Mesendoderm (in vitro differentiated cells): ENCODE measurements at regions not wholly inside any gene's neighbourhood (a gene's known extent, or its start where the extent isn't known, plus 50 kb on each side); places are given as distances from the start of the nearest gene placed in this dataset.

Experiments used
- DNase-seq: peaks from one replicate; pipeline ENCODE4 v3.0.0; 2013
- H2AK5ac ChIP-seq: 2 replicates; pipeline ENCODE4 v1.6.1; 2013; ENCODE audit warnings: low read length, inconsistent platforms
- H2BK120ac ChIP-seq: 2 replicates; pipeline ENCODE4 v1.6.1; 2013; ENCODE audit warnings: low read depth, mild to moderate bottlenecking, low read length, moderate library complexity, mixed read lengths
- H2BK15ac ChIP-seq: replicated peaks from 2 replicates; pipeline ENCODE4 v1.6.1; 2013; ENCODE audit warnings: low read depth, mild to moderate bottlenecking, moderate library complexity
- H2BK5ac ChIP-seq: 2 replicates; pipeline ENCODE4 v1.6.1; 2013; ENCODE audit warnings: low read length, inconsistent platforms
- H3K18ac ChIP-seq: 2 replicates; pipeline ENCODE4 v1.6.1; 2013; ENCODE audit warnings: mild to moderate bottlenecking, low read length, mixed read lengths
- H3K23ac ChIP-seq: one replicate; pipeline ENCODE4 v1.6.1; 2013; ENCODE audit warnings: low read length
- H3K27ac ChIP-seq: 2 replicates; pipeline ENCODE4 v1.5.1; 2013; ENCODE audit warnings: low read depth, mild to moderate bottlenecking, inconsistent platforms, low read length, moderate library complexity
- H3K27me3 ChIP-seq: 2 replicates; pipeline ENCODE4 v1.6.1; 2013; ENCODE audit warnings: low read length, control low read depth, mild to moderate bottlenecking, inconsistent platforms; ENCODE audit not compliant: insufficient read depth, poor library complexity
- H3K36me3 ChIP-seq: 2 replicates; pipeline ENCODE4 v1.6.1; 2013; ENCODE audit warnings: low read length, inconsistent platforms; ENCODE audit not compliant: control insufficient read depth, insufficient read depth
- H3K4ac ChIP-seq: one replicate; pipeline ENCODE4 v1.6.1; 2013; ENCODE audit warnings: low read depth, mild to moderate bottlenecking, low read length, moderate library complexity
- H3K4me1 ChIP-seq: 2 replicates; pipeline ENCODE4 v1.6.1; 2013; ENCODE audit warnings: low read depth, low read length, inconsistent platforms; ENCODE audit not compliant: control insufficient read depth
- H3K4me2 ChIP-seq: 2 replicates; pipeline ENCODE4 v1.6.1; 2013; ENCODE audit warnings: low read length
- H3K4me3 ChIP-seq: 2 replicates; pipeline ENCODE4 v1.5.1; 2013; ENCODE audit warnings: mild to moderate bottlenecking, low read length
- H3K56ac ChIP-seq: one replicate; pipeline ENCODE4 v1.6.1; 2013; ENCODE audit warnings: low read length
- H3K79me1 ChIP-seq: 2 replicates; pipeline ENCODE4 v1.6.1; 2013; ENCODE audit warnings: low read length, inconsistent platforms
- H3K79me2 ChIP-seq: 2 replicates; pipeline ENCODE4 v1.6.1; 2013; ENCODE audit warnings: mild to moderate bottlenecking, low read length; ENCODE audit not compliant: control insufficient read depth, insufficient read depth
- H3K9ac ChIP-seq: 2 replicates; pipeline ENCODE4 v1.6.1; 2013; ENCODE audit warnings: low read length, inconsistent platforms
- H4K5ac ChIP-seq: one replicate; pipeline ENCODE4 v1.6.1; 2013; ENCODE audit warnings: low read length
- H4K8ac ChIP-seq: one replicate; pipeline ENCODE4 v1.6.1; 2013; ENCODE audit warnings: low read depth, mild to moderate bottlenecking, control low read depth, low read length, moderate library complexity
- WGBS: extraction: QIAGEN DNeasy Blood & Tissue Kit; methylation state at CpG from one replicate; pipeline ENCODE4 v1.1.7; 2013; ENCODE audit warnings: low lambda C conversion rate, missing lambda C conversion rate; ENCODE audit not compliant: insufficient coverage; ENCODE audit errors: extremely low coverage; 5-methylcytosine and 5-hydroxymethylcytosine counted together

GRCh38 chr14:104392001-104392395 is 187.6 kb upstream of the C14orf180 start:
- no peak overlapping the region for H4K5ac ChIP-seq
- no peaks in the 10 kb centered on the region for H3K79me1 ChIP-seq
- no peaks in the 10 kb centered on the region for H3K4me1 ChIP-seq
- no CpG with 5 or more reads among the region's 6 CpGs for WGBS
- no peak overlapping the region for H3K23ac ChIP-seq
- H2BK5ac ChIP-seq = no peak overlapping the region
- H3K56ac ChIP-seq = no peak overlapping the region
- no peak overlapping the region for H2AK5ac ChIP-seq
- no peaks in the 10 kb centered on the region for H3K27me3 ChIP-seq
- no peak overlapping the region for H3K18ac ChIP-seq
- no peaks in the 10 kb centered on the region for H3K79me2 ChIP-seq
- DNase-seq = no peak
- no peak overlapping the region for H2BK120ac ChIP-seq
- no peak overlapping the region for H3K4ac ChIP-seq
- no peak overlapping the region for H3K4me3 ChIP-seq
- no peak overlapping the region for H4K8ac ChIP-seq
- no peaks in the 10 kb centered on the region for H3K36me3 ChIP-seq
- H3K4me2 ChIP-seq = no peak overlapping the region
- no peak overlapping the region for H3K9ac ChIP-seq
- H2BK15ac ChIP-seq = no peak overlapping the region
- no peak overlapping the region for H3K27ac ChIP-seq

DNA sequence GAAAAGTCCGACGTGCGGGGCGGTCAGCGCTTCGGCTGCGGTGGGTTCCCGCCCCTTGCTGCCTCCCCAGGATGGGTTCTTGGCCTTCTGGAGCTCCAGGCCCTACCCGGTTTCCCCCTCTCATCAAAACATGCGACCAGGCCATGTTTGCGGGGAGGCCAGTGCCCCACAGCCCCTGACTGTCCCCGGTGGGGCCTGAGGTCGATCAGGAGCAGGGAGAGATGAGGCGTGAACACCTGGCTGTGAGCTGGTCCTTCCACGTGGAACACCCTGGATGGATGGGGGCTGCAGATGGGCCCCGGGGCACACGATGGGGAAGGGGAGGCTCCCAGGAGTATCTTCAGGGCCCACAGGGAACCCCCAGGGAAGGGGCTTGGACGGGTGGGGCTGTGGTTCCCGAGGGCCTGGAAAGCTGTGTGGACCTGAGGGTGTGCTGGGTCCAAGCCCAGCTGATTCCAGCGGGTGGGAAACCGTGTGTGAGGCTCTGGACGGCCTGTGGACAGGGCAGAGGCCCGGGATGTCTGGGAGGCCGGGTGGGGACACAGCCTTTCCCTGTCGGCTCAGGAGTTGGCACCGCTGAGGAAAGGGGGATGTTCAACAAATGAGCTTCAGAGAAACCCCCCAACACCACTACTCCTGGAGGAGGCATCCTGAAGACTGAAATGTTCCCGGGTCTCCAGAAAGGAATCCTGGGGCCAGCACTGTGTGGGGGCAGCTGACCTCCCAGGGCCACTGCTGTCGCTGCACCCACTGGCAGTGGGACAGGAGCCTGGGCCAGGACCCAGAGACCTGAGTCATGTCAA is 187.0 kb upstream of the C14orf180 start:
- H4K8ac ChIP-seq = no peak overlapping the region
- no peak for DNase-seq
- no peak overlapping the region for H3K4ac ChIP-seq
- no peak overlapping the region for H2AK5ac ChIP-seq
- no peak overlapping the region for H3K9ac ChIP-seq
- H2BK5ac ChIP-seq = no peak overlapping the region
- no peak overlapping the region for H2BK15ac ChIP-seq
- H4K5ac ChIP-seq = no peak overlapping the region
- no peaks in the 10 kb centered on the region for H3K36me3 ChIP-seq
- no peak overlapping the region for H3K4me3 ChIP-seq
- no peaks in the 10 kb centered on the region for H3K79me1 ChIP-seq
- H3K79me2 ChIP-seq = no peaks in the 10 kb centered on the region
- H2BK120ac ChIP-seq = no peak overlapping the region
- WGBS = no CpG with 5 or more reads among the region's 28 CpGs
- H3K27me3 ChIP-seq = no peaks in the 10 kb centered on the region
- no peak overlapping the region for H3K56ac ChIP-seq
- no peak overlapping the region for H3K27ac ChIP-seq
- no peaks in the 10 kb centered on the region for H3K4me1 ChIP-seq
- no peak overlapping the region for H3K4me2 ChIP-seq
- no peak overlapping the region for H3K23ac ChIP-seq
- H3K18ac ChIP-seq = no peak overlapping the region

- Histone ChIP-seq H2BK120ac (no peak overlapping the region), H3K79me2 (no peaks in the 10 kb centered on the region), H2AK5ac (no peak overlapping the region), H3K23ac (no peak overlapping the region), H3K4me1 (no peaks in the 10 kb centered on the region), H4K5ac (no peak overlapping the region), H3K18ac (no peak overlapping the region), H2BK5ac (no peak overlapping the region), H3K79me1 (no peaks in the 10 kb centered on the region), H3K27me3 (no peaks in the 10 kb centered on the region), H3K27ac (no peak overlapping the region), H3K4ac (no peak overlapping the region), H4K8ac (no peak overlapping the region), H3K4me3 (no peak overlapping the region), H3K36me3 (no peaks in the 10 kb centered on the region), H3K56ac (no peak overlapping the region), H3K9ac (no peak overlapping the region), H3K4me2 (no peak overlapping the region), H2BK15ac (no peak overlapping the region)
- no CpG with 5 or more reads among the region's 18 CpGs for WGBS
- no peak for DNase-seq
Measured at GRCh38 chr14:104393199-104393897, 186.2 kb upstream of the C14orf180 start.

DNA sequence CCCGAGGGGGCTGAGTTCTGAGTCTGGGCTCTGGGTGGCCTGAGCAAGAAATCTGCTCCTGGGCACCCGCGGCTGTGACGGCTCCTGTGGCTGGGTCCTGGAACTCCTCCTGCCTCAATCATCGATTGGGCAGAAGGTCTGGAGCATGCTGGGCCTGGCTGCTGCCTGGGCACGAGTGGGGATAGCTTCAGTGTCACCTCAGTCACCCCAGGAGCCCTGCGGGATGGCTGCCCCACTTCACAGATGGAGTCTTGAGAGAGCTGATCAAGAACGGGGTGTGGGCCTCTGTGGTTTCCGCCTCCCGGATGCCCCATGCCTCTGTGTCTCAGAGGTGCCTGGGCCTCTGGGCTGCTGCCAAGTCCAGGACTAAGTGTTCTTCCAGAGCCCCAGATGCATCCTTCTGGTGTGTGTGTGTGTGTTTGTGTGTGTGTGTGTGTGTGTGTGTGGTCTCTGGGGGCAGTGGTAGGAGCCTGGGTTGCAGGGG is 185.6 kb upstream of the C14orf180 start:
- H3K4ac ChIP-seq = no peak overlapping the region
- no peak for DNase-seq

GRCh38 chr14:104394409-104394851 is 185.1 kb upstream of the C14orf180 start:
- Histone ChIP-seq H3K4me2 (no peak overlapping the region), H2BK15ac (no peak overlapping the region), H3K79me2 (no peaks in the 10 kb centered on the region), H3K36me3 (no peaks in the 10 kb centered on the region), H3K27ac (no peak overlapping the region), H2BK120ac (no peak overlapping the region), H3K4ac (no peak overlapping the region), H3K9ac (no peak overlapping the region), H2BK5ac (no peak overlapping the region), H3K79me1 (no peaks in the 10 kb centered on the region), H3K23ac (no peak overlapping the region), H4K5ac (no peak overlapping the region), H4K8ac (no peak overlapping the region), H3K18ac (no peak overlapping the region), H2AK5ac (no peak overlapping the region), H3K56ac (no peak overlapping the region), H3K27me3 (no peaks in the 10 kb centered on the region), H3K4me3 (no peak overlapping the region), H3K4me1 (no peaks in the 10 kb centered on the region)
- DNase-seq = no peak
- WGBS = no CpG with 5 or more reads among the region's 13 CpGs

More for the DNA sequence above, 185.6 kb upstream of the C14orf180 start:
- Histone ChIP-seq H3K27me3 (no peaks in the 10 kb centered on the region), H3K56ac (no peak overlapping the region), H2BK15ac (no peak overlapping the region), H2BK5ac (no peak overlapping the region), H3K23ac (no peak overlapping the region), H2BK120ac (no peak overlapping the region), H3K9ac (no peak overlapping the region), H3K18ac (no peak overlapping the region), H3K79me2 (no peaks in the 10 kb centered on the region), H4K5ac (no peak overlapping the region), H2AK5ac (no peak overlapping the region), H4K8ac (no peak overlapping the region), H3K79me1 (no peaks in the 10 kb centered on the region), H3K4me2 (no peak overlapping the region), H3K36me3 (no peaks in the 10 kb centered on the region), H3K4me3 (no peak overlapping the region), H3K4me1 (no peaks in the 10 kb centered on the region), H3K27ac (no peak overlapping the region)
- no CpG with 5 or more reads among the region's 10 CpGs for WGBS
